IMR-90 (cell line): ENCODE measurements at regions not wholly inside any gene's neighbourhood (a gene's known extent, or its start where the extent isn't known, plus 50 kb on each side); places are given as distances from the start of the nearest gene placed in this dataset.
"Not testable (repeated sequence)": the region's sequence is repeated elsewhere in the genome, so short reads cannot be mapped to it uniquely, and the experiment has no call there.

Experiments used
- ATAC-seq: fragments of 200-7000 bp; cut with Tn5 transposase; 2 replicates; pipeline ENCODE4 v1.9.1; 2020; ENCODE audit warnings: low read depth, mild to moderate bottlenecking, moderate library complexity
- BruUV-seq: library from RNA; stranded (reverse); fragments of 400-500 nt; replicated peaks from 2 replicates; lab custom pipeline; 2021; lab: Mats Ljungman, UMichigan
- CTCF ChIA-PET: fragments of 300-600 bp; formaldehyde crosslinking; extraction: SDS; loops from one replicate; lab custom pipeline; 2021; ENCODE audit warnings: antibody characterized with exemption; lab: Yijun Ruan, JAX
- POLR2A ChIA-PET: fragments of 300-600 bp; sonication (Branson Sonifier 250); formaldehyde crosslinking; loops from one replicate; lab custom pipeline; 2022; ENCODE audit warnings: antibody characterized with exemption; ENCODE audit not compliant: unreplicated experiment; lab: Charles Lee
- DNase-seq: peaks from one replicate; pipeline ENCODE4 v3.0.0; 2013
- H2AFZ ChIP-seq: replicated peaks from 2 replicates; pipeline ENCODE3; 2013; ENCODE audit warnings: low read length, mild to moderate bottlenecking; ENCODE audit not compliant: poor library complexity
- H2AK5ac ChIP-seq: 2 replicates; pipeline ENCODE4 v1.6.1; 2013; ENCODE audit warnings: low read depth, low read length, inconsistent platforms
- H2AK9ac ChIP-seq: replicated peaks from 2 replicates; pipeline ENCODE3; 2013; ENCODE audit warnings: mild to moderate bottlenecking, low read depth, low read length, moderate library complexity; ENCODE audit not compliant: poor library complexity
- H2BK120ac ChIP-seq: 2 replicates; pipeline ENCODE4 v1.6.1; 2013; ENCODE audit warnings: low read depth, low read length, inconsistent platforms
- H2BK15ac ChIP-seq: 3 replicates; pipeline ENCODE4 v1.6.1; 2013; ENCODE audit warnings: low read depth, low read length, inconsistent platforms
- H2BK20ac ChIP-seq: 2 replicates; pipeline ENCODE4 v1.6.1; 2013; ENCODE audit warnings: low read depth, mild to moderate bottlenecking, inconsistent platforms, low read length, moderate library complexity
- H2BK5ac ChIP-seq: 2 replicates; pipeline ENCODE4 v1.6.1; 2013; ENCODE audit warnings: mild to moderate bottlenecking, low read depth, low read length, inconsistent platforms; ENCODE audit not compliant: poor library complexity, severe bottlenecking
- H3K14ac ChIP-seq: replicated peaks from 2 replicates; pipeline ENCODE4 v1.6.1; 2013; ENCODE audit warnings: low read depth, low read length, inconsistent platforms
- H3K18ac ChIP-seq: 2 replicates; pipeline ENCODE4 v1.6.1; 2013; ENCODE audit warnings: low read depth, low read length, control low read depth
- H3K23ac ChIP-seq: 2 replicates; pipeline ENCODE4 v1.6.1; 2013; ENCODE audit warnings: low read depth, low read length, inconsistent platforms
- H3K27ac ChIP-seq: 2 replicates; pipeline ENCODE4 v1.5.1; 2013; ENCODE audit warnings: mild to moderate bottlenecking, control low read depth, low read length; ENCODE audit not compliant: insufficient read depth
- H3K27me3 ChIP-seq: 2 replicates; pipeline ENCODE4 v1.6.1; 2013; ENCODE audit warnings: low read length; ENCODE audit not compliant: control insufficient read depth, insufficient read depth
- H3K36me3 ChIP-seq: 2 replicates; pipeline ENCODE4 v1.6.1; 2013; ENCODE audit warnings: low read length, mixed read lengths; ENCODE audit not compliant: control insufficient read depth, insufficient read depth
- H3K4ac ChIP-seq: 2 replicates; pipeline ENCODE4 v1.6.1; 2013; ENCODE audit warnings: low read depth, low read length, inconsistent platforms
- H3K4me1 ChIP-seq: 2 replicates; pipeline ENCODE4 v1.6.1; 2013; ENCODE audit warnings: low read length, mixed read lengths; ENCODE audit not compliant: control insufficient read depth, insufficient read depth
- H3K4me2 ChIP-seq: 2 replicates; pipeline ENCODE4 v1.6.1; 2013; ENCODE audit warnings: low read depth, mild to moderate bottlenecking, control low read depth, low read length, moderate library complexity
- H3K4me3 ChIP-seq: 2 replicates; pipeline ENCODE4 v1.5.1; 2013; ENCODE audit warnings: low read depth, mild to moderate bottlenecking, control low read depth, low read length, moderate library complexity; ENCODE audit not compliant: insufficient read depth
- H3K56ac ChIP-seq: 2 replicates; pipeline ENCODE4 v1.6.1; 2013; ENCODE audit warnings: low read length, inconsistent platforms; ENCODE audit not compliant: insufficient read depth; ENCODE audit errors: extremely low read depth
- H3K79me1 ChIP-seq, 2 experiments: 2 replicates each; pipeline ENCODE4 v1.6.1; 2013; ENCODE audit warnings: low read length in 2 of 2, inconsistent platforms in 1 of 2, low read depth in 1 of 2
- H3K9ac ChIP-seq: 2 replicates; pipeline ENCODE4 v1.6.1; 2013; ENCODE audit warnings: low read depth, low read length, control low read depth
- H3K9me1 ChIP-seq: 2 replicates; pipeline ENCODE4 v1.6.1; 2013; ENCODE audit warnings: low read length, inconsistent platforms; ENCODE audit not compliant: insufficient read depth
- H3K9me3 ChIP-seq: 2 replicates; pipeline ENCODE4 v1.6.1; 2013; ENCODE audit warnings: low read length; ENCODE audit not compliant: control insufficient read depth, insufficient read depth
- H4K20me1 ChIP-seq: 2 replicates; pipeline ENCODE4 v1.6.1; 2013; ENCODE audit warnings: low read length, inconsistent platforms; ENCODE audit not compliant: insufficient read depth
- H4K5ac ChIP-seq: 2 replicates; pipeline ENCODE4 v1.6.1; 2013; ENCODE audit warnings: mild to moderate bottlenecking, low read depth, low read length, control low read depth
- H4K8ac ChIP-seq, 2 experiments: 2 replicates each; pipeline ENCODE4 v1.6.1; 2013; ENCODE audit warnings: low read depth in 2 of 2, low read length in 2 of 2, control low read depth in 1 of 2, inconsistent platforms in 1 of 2
- H4K91ac ChIP-seq: 2 replicates; pipeline ENCODE4 v1.6.1; 2013; ENCODE audit warnings: low read depth, low read length, inconsistent platforms; ENCODE audit not compliant: insufficient read depth
- BHLHE40 ChIP-seq: fragments of 150-350 bp; IDR thresholded peaks from 2 replicates; pipeline ENCODE4 v1.6.1; 2016; ENCODE audit warnings: mild to moderate bottlenecking, low read depth, low read length
- CHD1 ChIP-seq: IDR thresholded peaks from 2 replicates; pipeline ENCODE4 v1.6.1; 2012; ENCODE audit warnings: low read depth, low read length, improper control_type of control experiment
- FOS ChIP-seq: fragments of 150-350 bp; IDR thresholded peaks from 2 replicates; pipeline ENCODE4 v1.6.1; 2016; ENCODE audit warnings: low read depth, low read length
- MAZ ChIP-seq: IDR thresholded peaks from 2 replicates; pipeline ENCODE4 v1.6.1; 2012; ENCODE audit warnings: low read depth, mild to moderate bottlenecking, low read length, improper control_type of control experiment, moderate library complexity, borderline replicate concordance
- MXI1 ChIP-seq: IDR thresholded peaks from 2 replicates; pipeline ENCODE4 v1.6.1; 2012; ENCODE audit warnings: low read depth, mild to moderate bottlenecking, low read length, moderate library complexity, borderline replicate concordance
- NFE2L2 ChIP-seq: fragments of 150-350 bp; IDR thresholded peaks from 2 replicates; pipeline ENCODE4 v1.6.1; 2016; ENCODE audit warnings: low read depth, mild to moderate bottlenecking, low read length
- RFX5 ChIP-seq: IDR thresholded peaks from 2 replicates; pipeline ENCODE4 v1.8.0; 2012; ENCODE audit warnings: low read depth, mild to moderate bottlenecking, low read length, moderate library complexity
- SMC3 ChIP-seq: fragments of 150-350 bp; IDR thresholded peaks from 2 replicates; pipeline ENCODE4 v1.6.1; 2016; ENCODE audit warnings: low read depth, mild to moderate bottlenecking, antibody characterized with exemption, low read length, moderate library complexity
- USF2 ChIP-seq: fragments of 150-350 bp; IDR thresholded peaks from 2 replicates; pipeline ENCODE4 v1.6.1; 2017; ENCODE audit warnings: mild to moderate bottlenecking, antibody characterized with exemption, low read length, low read depth
- WGBS, 2 experiments: methylation state at CpG; one replicate each; pipeline versions ENCODE4 v1.1.5 to v1.1.7; 2013; ENCODE audit warnings: missing lambda C conversion rate in 2 of 2; ENCODE audit not compliant: insufficient read length in 1 of 2; ENCODE audit errors: extremely low coverage in 2 of 2; 5-methylcytosine and 5-hydroxymethylcytosine counted together
- dilution Hi-C: fragments of 300-500 bp; cut with HindIII; formaldehyde crosslinking; loops from one replicate; pipeline ENCODE4 v1.14.3; 2018; ENCODE audit warnings: low sequenced_read_pairs; ENCODE audit not compliant: unreplicated experiment
- in situ Hi-C: fragments of 300-500 bp; cut with MboI; formaldehyde crosslinking; loops from 3 replicates; pipeline ENCODE4 v1.14.3; 2019; ENCODE audit warnings: low sequenced_read_pairs, inconsistent platforms, mixed read lengths
- intact Hi-C: fragments of 100-400 bp; cut with micrococcal nuclease; formaldehyde crosslinking; loops from 2 replicates; pipeline ENCODE4 v1.10.0; 2022

GRCh38 chr2:4221845-4222244, 518.5 kb downstream of the DCDC2C start:
- Histone ChIP-seq H3K27ac (no peak overlapping the region), H2BK20ac (no peak overlapping the region), H4K5ac (no peak overlapping the region), H3K4me2 (no peak overlapping the region), H3K36me3 (no peaks in the 10 kb centered on the region), H2BK15ac (no peak overlapping the region), H3K56ac (no peak overlapping the region), H2AK5ac (no peak overlapping the region), H2AFZ (no peak overlapping the region), H3K9me1 (no peaks in the 10 kb centered on the region), H3K4me1 (no peaks in the 10 kb centered on the region), H3K14ac (no peak overlapping the region), H3K27me3 (no peaks in the 10 kb centered on the region), H4K20me1 (no peaks in the 10 kb centered on the region), H3K4me3 (no peak overlapping the region), H3K4ac (no peak overlapping the region), H3K9ac (no peak overlapping the region), H4K91ac (no peak overlapping the region), H3K18ac (no peak overlapping the region), H3K9me3 (peaks cover 4% of the 10 kb centered on the region; the same call in 1 of the 2 replicates), H3K79me1 (no peaks in the 10 kb centered on the region), H2BK5ac (no peak overlapping the region), H4K8ac (no peak overlapping the region), H3K23ac (no peak overlapping the region), H2BK120ac (no peak overlapping the region), H2AK9ac (no peak overlapping the region)
- CTCF ChIA-PET = no interaction called here
- no peak for TF ChIP-seq SMC3
- TF ChIP-seq BHLHE40 = no peak
- no peak for TF ChIP-seq MXI1
- no peak for TF ChIP-seq NFE2L2
- TF ChIP-seq RFX5 = no peak
- TF ChIP-seq CHD1 = no peak
- no peak for TF ChIP-seq USF2
- TF ChIP-seq MAZ = no peak
- TF ChIP-seq FOS = no peak
- in situ Hi-C loops (no loop called here), dilution Hi-C loops (no loop called here), intact Hi-C loops (no loop called here)
- 50% methylated on average over 1 of the region's 6 CpGs; no CpG with 5 or more reads in 1 of the 2 experiments for WGBS, 2 experiments
- POLR2A ChIA-PET = no interaction called here
- ATAC-seq = no peak
- no peak for DNase-seq
- no TSS peak for BruUV-seq

- H4K20me1 ChIP-seq, H3K14ac ChIP-seq, H3K18ac ChIP-seq, H2BK5ac ChIP-seq, H3K27me3 ChIP-seq, H3K9ac ChIP-seq, H3K4ac ChIP-seq, H2BK120ac ChIP-seq, H3K56ac ChIP-seq, CTCF ChIA-PET, H3K27ac ChIP-seq, H2BK20ac ChIP-seq, H2AK5ac ChIP-seq, H2BK15ac ChIP-seq, H3K79me1 ChIP-seq, H3K4me2 ChIP-seq, H4K8ac ChIP-seq, H3K4me1 ChIP-seq, dilution Hi-C loops, H2AFZ ChIP-seq, BruUV-seq, H3K4me3 ChIP-seq, POLR2A ChIA-PET, ATAC-seq, intact Hi-C loops, H2AK9ac ChIP-seq, H4K5ac ChIP-seq, DNase-seq, H3K9me1 ChIP-seq, H3K36me3 ChIP-seq, H3K23ac ChIP-seq, H4K91ac ChIP-seq, in situ Hi-C loops: not testable (repeated sequence)
- WGBS, 2 experiments = 89% methylated on average over 3 of the region's 9 CpGs; no CpG with 5 or more reads in 1 of the 2 experiments
- H3K9me3 ChIP-seq = peaks cover 32% of the 10 kb centered on the region
Measured at GRCh38 chr2:4244422-4244821, 541.0 kb downstream of the DCDC2C start.
